Lower lobe of right lung (tissue), 2 donors: ENCODE measurements at regions not wholly inside any gene's neighbourhood (a gene's known extent, or its start where the extent isn't known, plus 50 kb on each side); places are given as distances from the start of the nearest gene placed in this dataset.
A peak's percentile ranks its signal among the peaks of the same experiment; 100 is the strongest.
"Not testable (repeated sequence)": the region's sequence is repeated elsewhere in the genome, so short reads cannot be mapped to it uniquely, and the experiment has no call there.

ENCODE experiments used
- ATAC-seq, 2 donors: fragments of 200-7000 bp; cut with Tn5 transposase; one replicate each; pipeline ENCODE4 v1.9.1; 2020 to 2022; ENCODE audit warnings: mild to moderate bottlenecking in 2 of 2, moderate library complexity in 2 of 2
- DNase-seq: peaks from one replicate; pipeline ENCODE4 v3.0.0-alpha.2; 2020
- H3K27ac ChIP-seq: fragments of 200-600 bp; one replicate; pipeline ENCODE4 v1.8.0; 2022
- H3K27me3 ChIP-seq: fragments of 200-600 bp; one replicate; pipeline ENCODE4 v1.8.0; 2022; ENCODE audit warnings: low read depth
- H3K36me3 ChIP-seq: fragments of 200-600 bp; one replicate; pipeline ENCODE4 v1.8.0; 2022; ENCODE audit warnings: mild to moderate bottlenecking
- H3K4me1 ChIP-seq: fragments of 200-600 bp; one replicate; pipeline ENCODE4 v1.8.0; 2022
- H3K4me3 ChIP-seq: fragments of 200-600 bp; one replicate; pipeline ENCODE4 v1.8.0; 2022; ENCODE audit warnings: mild to moderate bottlenecking
- H3K9me3 ChIP-seq: fragments of 200-600 bp; one replicate; pipeline ENCODE4 v1.8.0; 2022
- intact Hi-C: fragments of 100-400 bp; cut with DNase I; formaldehyde crosslinking; loops from one replicate; pipeline ENCODE4 v1.11.0; 2022
- TF ChIP-seq, protein P1 (sequence below): fragments of 200-600 bp; IDR thresholded peaks from one replicate; pipeline ENCODE4 v1.8.0; 2022; ENCODE audit warnings: antibody characterized with exemption, mild to moderate bottlenecking
- donor health status: DM: no; HTN: yes; CAD: no; lungs with severe emphysema.

DNA sequence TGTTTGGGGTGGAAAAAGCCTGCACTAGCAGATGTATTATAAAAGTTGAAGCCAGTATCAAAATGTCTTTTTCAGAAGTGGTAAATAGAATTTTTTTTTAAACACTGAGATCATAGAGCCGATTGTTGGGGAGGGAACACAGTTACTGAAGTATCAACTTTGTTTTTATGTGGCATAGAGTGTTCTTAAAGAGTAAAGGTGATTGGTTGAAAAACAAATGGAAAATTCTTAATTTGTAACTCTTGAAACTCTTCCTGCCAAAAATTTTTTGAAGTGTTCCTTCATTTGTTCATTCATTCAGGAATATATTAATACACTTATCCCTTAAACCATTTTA, 83.3 kb downstream of the DISP1 start:
- DNase-seq, result no peak
- Histone ChIP-seq H3K36me3 (no peaks in the 10 kb centered on the region), H3K27me3 (no peaks in the 10 kb centered on the region), H3K4me1 (no peaks in the 10 kb centered on the region), H3K4me3 (peak overlapping the region; percentile 17), H3K9me3 (no peaks in the 10 kb centered on the region), H3K27ac (peak overlapping the region; percentile 32)
- TF ChIP-seq, protein P1, sequence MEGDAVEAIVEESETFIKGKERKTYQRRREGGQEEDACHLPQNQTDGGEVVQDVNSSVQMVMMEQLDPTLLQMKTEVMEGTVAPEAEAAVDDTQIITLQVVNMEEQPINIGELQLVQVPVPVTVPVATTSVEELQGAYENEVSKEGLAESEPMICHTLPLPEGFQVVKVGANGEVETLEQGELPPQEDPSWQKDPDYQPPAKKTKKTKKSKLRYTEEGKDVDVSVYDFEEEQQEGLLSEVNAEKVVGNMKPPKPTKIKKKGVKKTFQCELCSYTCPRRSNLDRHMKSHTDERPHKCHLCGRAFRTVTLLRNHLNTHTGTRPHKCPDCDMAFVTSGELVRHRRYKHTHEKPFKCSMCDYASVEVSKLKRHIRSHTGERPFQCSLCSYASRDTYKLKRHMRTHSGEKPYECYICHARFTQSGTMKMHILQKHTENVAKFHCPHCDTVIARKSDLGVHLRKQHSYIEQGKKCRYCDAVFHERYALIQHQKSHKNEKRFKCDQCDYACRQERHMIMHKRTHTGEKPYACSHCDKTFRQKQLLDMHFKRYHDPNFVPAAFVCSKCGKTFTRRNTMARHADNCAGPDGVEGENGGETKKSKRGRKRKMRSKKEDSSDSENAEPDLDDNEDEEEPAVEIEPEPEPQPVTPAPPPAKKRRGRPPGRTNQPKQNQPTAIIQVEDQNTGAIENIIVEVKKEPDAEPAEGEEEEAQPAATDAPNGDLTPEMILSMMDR, result no peak
- intact Hi-C loops, result no loop called here
- ATAC-seq, result no peak

DNA sequence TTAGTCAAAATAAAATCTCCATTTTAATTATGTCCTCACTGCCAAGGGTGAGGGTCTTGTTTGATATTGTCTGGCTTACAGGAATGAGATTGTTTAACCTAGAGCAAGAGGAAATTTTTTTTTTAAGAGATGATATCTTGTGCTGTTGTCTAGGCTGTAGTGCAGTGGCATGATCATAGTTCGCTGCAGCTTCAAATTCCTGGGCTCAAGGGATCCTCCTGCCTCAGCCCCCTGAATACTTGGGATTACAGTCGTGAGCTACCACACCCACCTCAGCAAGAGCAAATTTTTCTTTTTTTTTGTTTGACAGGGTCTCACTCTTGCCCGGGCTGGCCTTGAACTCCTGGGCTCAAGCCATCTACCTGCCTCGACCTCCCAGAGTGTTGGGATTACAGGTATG, 84.6 kb downstream of the DISP1 start:
- H3K4me3 ChIP-seq, result no peak overlapping the region
- no peak for DNase-seq
- ATAC-seq, result no peak
- H3K9me3 ChIP-seq, result no peaks in the 10 kb centered on the region
- TF ChIP-seq, protein P1, result no peak
- H3K27ac ChIP-seq, result no peak overlapping the region
- H3K4me1 ChIP-seq, result no peaks in the 10 kb centered on the region
- H3K27me3 ChIP-seq, result no peaks in the 10 kb centered on the region
- no peaks in the 10 kb centered on the region for H3K36me3 ChIP-seq
- intact Hi-C loops, result no loop called here

DNA sequence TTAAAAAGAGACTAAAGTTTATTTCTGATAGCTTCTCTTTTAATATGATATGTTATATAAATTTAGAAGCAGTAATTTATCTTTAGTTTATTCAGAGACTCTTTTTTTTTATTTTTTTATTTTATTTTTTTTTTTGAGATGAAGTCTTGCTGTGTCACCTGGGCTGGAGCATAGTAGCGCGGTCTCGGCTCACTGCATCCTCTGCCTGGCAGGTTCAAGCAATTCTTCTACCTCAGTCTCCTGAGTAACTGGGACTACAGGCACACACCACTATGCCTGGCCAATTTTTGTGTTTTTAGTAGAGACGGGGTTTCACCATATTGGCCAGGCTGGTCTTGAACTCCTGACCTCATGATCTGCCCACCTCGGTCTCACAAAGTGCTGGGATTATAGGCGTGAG, 89.6 kb downstream of the DISP1 start:
- no peaks in the 10 kb centered on the region for H3K9me3 ChIP-seq
- no peaks in the 10 kb centered on the region for H3K27me3 ChIP-seq
- no peaks in the 10 kb centered on the region for H3K36me3 ChIP-seq
- no peak for DNase-seq
- no peak overlapping the region for H3K4me3 ChIP-seq
- H3K4me1 ChIP-seq, result peaks cover 4% of the 10 kb centered on the region
- no peak for ATAC-seq
- no peak overlapping the region for H3K27ac ChIP-seq
- TF ChIP-seq, protein P1, result no peak
- intact Hi-C loops, result no loop called here

DNA sequence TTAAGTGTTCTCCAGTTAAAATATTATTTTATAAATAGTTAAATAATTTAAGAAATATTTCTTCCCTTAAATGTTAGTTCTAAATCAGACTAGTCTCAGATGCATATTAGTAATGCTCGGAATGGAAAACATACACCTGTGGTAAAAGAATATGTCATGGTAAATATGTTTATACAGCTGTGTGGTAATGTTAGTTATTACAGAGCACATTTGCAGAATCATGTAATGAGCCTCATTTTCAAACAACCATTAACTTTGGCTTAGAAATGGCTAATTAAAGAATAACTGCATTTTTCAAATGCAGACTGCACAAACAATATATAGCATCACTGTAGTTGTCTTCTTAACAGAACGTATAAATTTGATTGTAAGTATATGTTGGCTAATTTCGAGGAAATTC, 90.3 kb downstream of the DISP1 start:
- DNase-seq (no peak), ATAC-seq (no peak)
- Histone ChIP-seq H3K9me3 (no peaks in the 10 kb centered on the region), H3K27ac (no peak overlapping the region), H3K36me3 (no peaks in the 10 kb centered on the region), H3K4me1 (peaks cover 8% of the 10 kb centered on the region), H3K27me3 (no peaks in the 10 kb centered on the region), H3K4me3 (no peak overlapping the region)
- intact Hi-C loops, result no loop called here
- TF ChIP-seq, protein P1, result no peak

DNA sequence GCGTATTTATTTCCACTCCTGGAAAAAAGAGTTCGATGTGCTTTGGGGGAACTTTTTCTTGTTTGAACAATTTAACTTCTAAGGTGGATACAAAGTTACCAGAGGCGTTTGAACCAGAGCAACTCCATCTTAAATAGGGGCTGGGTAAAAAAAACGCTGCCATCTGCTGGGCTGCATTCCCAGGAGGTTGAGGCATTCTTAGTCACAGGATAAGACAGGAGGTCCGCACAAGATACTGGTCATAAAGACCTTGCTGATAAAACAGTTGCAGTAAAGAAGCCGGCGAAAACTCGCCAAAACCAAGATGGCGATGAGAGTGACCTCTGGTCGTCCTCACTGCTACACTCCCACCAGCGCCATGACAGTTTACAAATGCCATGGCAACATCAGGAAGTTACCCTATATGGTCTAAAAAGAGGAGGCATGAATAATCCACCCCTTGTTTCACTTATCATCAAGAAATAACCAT, 91.5 kb downstream of the DISP1 start:
- H3K4me1 ChIP-seq, intact Hi-C loops, DNase-seq, H3K36me3 ChIP-seq, H3K4me3 ChIP-seq, H3K9me3 ChIP-seq, H3K27ac ChIP-seq, H3K27me3 ChIP-seq, ATAC-seq: not testable (repeated sequence)

DNA sequence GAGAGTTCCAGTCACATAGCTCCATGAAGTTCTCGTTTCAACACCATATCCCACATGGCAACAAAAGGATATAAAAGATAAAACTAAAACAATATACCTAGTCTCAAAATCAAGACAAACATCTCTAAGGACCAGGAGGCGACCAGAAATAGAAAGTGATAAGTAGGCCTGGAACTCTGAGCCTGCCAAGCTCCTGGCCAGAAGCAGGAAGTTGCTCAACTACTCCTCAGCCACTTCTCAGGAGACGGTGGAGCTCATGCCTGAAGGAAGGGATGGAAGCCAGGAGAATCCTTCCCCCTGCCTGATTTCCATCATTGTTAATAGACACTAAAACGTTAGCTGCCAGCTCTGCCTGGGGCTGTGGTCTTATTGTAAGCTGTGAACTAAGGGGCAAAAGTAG, 94.7 kb downstream of the DISP1 start:
- Histone ChIP-seq H3K4me1 (peaks cover 8% of the 10 kb centered on the region), H3K27ac (peak overlapping the region; percentile 43), H3K4me3 (no peak overlapping the region), H3K36me3 (no peaks in the 10 kb centered on the region), H3K27me3 (no peaks in the 10 kb centered on the region), H3K9me3 (no peaks in the 10 kb centered on the region)
- no peak for DNase-seq
- TF ChIP-seq, protein P1, result no peak
- peak; percentile 86 to 91 for ATAC-seq
- intact Hi-C loops, result no loop called here
